ENCODE measurements at regions not wholly inside any gene's neighbourhood (a gene's known extent, or its start where the extent isn't known, plus 50 kb on each side); places are given as distances from the start of the nearest gene placed in this dataset.

DNA sequence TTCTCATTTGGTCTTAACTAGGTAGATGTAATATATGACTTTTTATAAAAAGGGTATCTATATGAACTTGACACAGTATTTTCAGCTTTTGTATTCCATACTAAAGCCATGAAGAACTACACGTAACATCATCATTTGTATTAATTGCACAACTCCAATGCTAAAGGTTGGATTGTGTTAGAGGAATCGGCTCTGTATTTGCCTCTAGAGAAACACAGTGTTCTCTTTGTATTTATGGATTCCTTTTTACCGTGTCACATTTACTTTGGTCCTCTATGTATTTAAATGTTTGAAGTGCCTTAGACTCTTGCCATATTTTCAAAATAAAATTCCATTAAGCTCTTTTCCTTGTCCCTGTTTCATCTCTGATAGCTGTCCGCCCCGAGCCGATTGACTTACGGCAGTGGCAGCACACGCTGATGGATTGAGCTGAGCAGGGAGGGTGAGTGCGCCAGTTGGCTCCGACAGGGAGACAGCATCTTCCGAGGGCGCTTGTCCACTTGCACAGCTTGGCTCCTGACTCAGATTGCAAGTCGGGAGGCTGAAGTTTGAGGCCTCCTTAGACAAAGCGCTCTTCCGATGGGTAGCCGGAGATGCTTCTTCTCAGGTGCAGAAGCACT lies 95.6 kb upstream of the DMRT1 start:
- Mint-ChIP-seq H3K9me3 (no peaks in the 10 kb centered on the region), H3K27me3 (ENCODE audit: insufficient read depth, low read depth, poor library complexity) (peaks cover 12% of the 10 kb centered on the region), H3K4me1 (peaks cover 14% of the 10 kb centered on the region), H3K36me3 (ENCODE audit: low read depth) (peaks cover 33% of the 10 kb centered on the region), H3K27ac (no peak overlapping the region), H3K4me3 (no peak overlapping the region)
- Histone ChIP-seq H4K20me1 (replicated peaks; ENCODE audit: insufficient read depth) (no peaks in the 10 kb centered on the region), H3K27ac (ENCODE audit: low read depth) (no peak overlapping the region), H2AFZ (no peak overlapping the region), H3F3A (replicated peaks; ENCODE audit: low read depth) (no peaks in the 10 kb centered on the region), H3K9me2 (ENCODE audit: insufficient read depth) (no peaks in the 10 kb centered on the region), H3K4me2 (no peak overlapping the region), H3K27me3 (ENCODE audit: insufficient read depth) (no peaks in the 10 kb centered on the region), H3K36me3 (ENCODE audit: insufficient read depth) (0 out of 2 replicates have a peak, but pooled peaks cover 9% of the 10 kb centered on the region), H3K4me3 (no peak overlapping the region), H3K79me2 (replicated peaks; ENCODE audit: insufficient read depth) (no peaks in the 10 kb centered on the region), H3K4me1 (ENCODE audit: insufficient read depth) (peaks cover 3% of the 10 kb centered on the region; the same call in 1 of the 2 replicates)
- no peak for DNase-seq (ENCODE audit: low spot score)
- no peak for ATAC-seq
- TF ChIP-seq, protein P1, sequence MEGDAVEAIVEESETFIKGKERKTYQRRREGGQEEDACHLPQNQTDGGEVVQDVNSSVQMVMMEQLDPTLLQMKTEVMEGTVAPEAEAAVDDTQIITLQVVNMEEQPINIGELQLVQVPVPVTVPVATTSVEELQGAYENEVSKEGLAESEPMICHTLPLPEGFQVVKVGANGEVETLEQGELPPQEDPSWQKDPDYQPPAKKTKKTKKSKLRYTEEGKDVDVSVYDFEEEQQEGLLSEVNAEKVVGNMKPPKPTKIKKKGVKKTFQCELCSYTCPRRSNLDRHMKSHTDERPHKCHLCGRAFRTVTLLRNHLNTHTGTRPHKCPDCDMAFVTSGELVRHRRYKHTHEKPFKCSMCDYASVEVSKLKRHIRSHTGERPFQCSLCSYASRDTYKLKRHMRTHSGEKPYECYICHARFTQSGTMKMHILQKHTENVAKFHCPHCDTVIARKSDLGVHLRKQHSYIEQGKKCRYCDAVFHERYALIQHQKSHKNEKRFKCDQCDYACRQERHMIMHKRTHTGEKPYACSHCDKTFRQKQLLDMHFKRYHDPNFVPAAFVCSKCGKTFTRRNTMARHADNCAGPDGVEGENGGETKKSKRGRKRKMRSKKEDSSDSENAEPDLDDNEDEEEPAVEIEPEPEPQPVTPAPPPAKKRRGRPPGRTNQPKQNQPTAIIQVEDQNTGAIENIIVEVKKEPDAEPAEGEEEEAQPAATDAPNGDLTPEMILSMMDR (conservative IDR thresholded peaks at IDR 0.05; ENCODE audit: low read depth in 2 of 2), result no peak
- TF ChIP-seq, protein P2, sequence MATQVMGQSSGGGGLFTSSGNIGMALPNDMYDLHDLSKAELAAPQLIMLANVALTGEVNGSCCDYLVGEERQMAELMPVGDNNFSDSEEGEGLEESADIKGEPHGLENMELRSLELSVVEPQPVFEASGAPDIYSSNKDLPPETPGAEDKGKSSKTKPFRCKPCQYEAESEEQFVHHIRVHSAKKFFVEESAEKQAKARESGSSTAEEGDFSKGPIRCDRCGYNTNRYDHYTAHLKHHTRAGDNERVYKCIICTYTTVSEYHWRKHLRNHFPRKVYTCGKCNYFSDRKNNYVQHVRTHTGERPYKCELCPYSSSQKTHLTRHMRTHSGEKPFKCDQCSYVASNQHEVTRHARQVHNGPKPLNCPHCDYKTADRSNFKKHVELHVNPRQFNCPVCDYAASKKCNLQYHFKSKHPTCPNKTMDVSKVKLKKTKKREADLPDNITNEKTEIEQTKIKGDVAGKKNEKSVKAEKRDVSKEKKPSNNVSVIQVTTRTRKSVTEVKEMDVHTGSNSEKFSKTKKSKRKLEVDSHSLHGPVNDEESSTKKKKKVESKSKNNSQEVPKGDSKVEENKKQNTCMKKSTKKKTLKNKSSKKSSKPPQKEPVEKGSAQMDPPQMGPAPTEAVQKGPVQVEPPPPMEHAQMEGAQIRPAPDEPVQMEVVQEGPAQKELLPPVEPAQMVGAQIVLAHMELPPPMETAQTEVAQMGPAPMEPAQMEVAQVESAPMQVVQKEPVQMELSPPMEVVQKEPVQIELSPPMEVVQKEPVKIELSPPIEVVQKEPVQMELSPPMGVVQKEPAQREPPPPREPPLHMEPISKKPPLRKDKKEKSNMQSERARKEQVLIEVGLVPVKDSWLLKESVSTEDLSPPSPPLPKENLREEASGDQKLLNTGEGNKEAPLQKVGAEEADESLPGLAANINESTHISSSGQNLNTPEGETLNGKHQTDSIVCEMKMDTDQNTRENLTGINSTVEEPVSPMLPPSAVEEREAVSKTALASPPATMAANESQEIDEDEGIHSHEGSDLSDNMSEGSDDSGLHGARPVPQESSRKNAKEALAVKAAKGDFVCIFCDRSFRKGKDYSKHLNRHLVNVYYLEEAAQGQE (IDR thresholded peaks at IDR 0.05; ENCODE audit: unreplicated experiment), result no peak
- no peak for TF ChIP-seq JUNB (IDR thresholded peaks at IDR 0.05; ENCODE audit: unreplicated experiment)
- TF ChIP-seq, protein P3, sequence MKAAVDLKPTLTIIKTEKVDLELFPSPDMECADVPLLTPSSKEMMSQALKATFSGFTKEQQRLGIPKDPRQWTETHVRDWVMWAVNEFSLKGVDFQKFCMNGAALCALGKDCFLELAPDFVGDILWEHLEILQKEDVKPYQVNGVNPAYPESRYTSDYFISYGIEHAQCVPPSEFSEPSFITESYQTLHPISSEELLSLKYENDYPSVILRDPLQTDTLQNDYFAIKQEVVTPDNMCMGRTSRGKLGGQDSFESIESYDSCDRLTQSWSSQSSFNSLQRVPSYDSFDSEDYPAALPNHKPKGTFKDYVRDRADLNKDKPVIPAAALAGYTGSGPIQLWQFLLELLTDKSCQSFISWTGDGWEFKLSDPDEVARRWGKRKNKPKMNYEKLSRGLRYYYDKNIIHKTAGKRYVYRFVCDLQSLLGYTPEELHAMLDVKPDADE (IDR thresholded peaks at IDR 0.05), result no peak
- no peak for TF ChIP-seq POLR2AphosphoS5 (IDR thresholded peaks at IDR 0.05; ENCODE audit: low read depth)
- TF ChIP-seq ZNF331 (CRISPR knock-in tag; IDR thresholded peaks at IDR 0.05; ENCODE audit: low read depth), result no peak
- TF ChIP-seq, protein P4, sequence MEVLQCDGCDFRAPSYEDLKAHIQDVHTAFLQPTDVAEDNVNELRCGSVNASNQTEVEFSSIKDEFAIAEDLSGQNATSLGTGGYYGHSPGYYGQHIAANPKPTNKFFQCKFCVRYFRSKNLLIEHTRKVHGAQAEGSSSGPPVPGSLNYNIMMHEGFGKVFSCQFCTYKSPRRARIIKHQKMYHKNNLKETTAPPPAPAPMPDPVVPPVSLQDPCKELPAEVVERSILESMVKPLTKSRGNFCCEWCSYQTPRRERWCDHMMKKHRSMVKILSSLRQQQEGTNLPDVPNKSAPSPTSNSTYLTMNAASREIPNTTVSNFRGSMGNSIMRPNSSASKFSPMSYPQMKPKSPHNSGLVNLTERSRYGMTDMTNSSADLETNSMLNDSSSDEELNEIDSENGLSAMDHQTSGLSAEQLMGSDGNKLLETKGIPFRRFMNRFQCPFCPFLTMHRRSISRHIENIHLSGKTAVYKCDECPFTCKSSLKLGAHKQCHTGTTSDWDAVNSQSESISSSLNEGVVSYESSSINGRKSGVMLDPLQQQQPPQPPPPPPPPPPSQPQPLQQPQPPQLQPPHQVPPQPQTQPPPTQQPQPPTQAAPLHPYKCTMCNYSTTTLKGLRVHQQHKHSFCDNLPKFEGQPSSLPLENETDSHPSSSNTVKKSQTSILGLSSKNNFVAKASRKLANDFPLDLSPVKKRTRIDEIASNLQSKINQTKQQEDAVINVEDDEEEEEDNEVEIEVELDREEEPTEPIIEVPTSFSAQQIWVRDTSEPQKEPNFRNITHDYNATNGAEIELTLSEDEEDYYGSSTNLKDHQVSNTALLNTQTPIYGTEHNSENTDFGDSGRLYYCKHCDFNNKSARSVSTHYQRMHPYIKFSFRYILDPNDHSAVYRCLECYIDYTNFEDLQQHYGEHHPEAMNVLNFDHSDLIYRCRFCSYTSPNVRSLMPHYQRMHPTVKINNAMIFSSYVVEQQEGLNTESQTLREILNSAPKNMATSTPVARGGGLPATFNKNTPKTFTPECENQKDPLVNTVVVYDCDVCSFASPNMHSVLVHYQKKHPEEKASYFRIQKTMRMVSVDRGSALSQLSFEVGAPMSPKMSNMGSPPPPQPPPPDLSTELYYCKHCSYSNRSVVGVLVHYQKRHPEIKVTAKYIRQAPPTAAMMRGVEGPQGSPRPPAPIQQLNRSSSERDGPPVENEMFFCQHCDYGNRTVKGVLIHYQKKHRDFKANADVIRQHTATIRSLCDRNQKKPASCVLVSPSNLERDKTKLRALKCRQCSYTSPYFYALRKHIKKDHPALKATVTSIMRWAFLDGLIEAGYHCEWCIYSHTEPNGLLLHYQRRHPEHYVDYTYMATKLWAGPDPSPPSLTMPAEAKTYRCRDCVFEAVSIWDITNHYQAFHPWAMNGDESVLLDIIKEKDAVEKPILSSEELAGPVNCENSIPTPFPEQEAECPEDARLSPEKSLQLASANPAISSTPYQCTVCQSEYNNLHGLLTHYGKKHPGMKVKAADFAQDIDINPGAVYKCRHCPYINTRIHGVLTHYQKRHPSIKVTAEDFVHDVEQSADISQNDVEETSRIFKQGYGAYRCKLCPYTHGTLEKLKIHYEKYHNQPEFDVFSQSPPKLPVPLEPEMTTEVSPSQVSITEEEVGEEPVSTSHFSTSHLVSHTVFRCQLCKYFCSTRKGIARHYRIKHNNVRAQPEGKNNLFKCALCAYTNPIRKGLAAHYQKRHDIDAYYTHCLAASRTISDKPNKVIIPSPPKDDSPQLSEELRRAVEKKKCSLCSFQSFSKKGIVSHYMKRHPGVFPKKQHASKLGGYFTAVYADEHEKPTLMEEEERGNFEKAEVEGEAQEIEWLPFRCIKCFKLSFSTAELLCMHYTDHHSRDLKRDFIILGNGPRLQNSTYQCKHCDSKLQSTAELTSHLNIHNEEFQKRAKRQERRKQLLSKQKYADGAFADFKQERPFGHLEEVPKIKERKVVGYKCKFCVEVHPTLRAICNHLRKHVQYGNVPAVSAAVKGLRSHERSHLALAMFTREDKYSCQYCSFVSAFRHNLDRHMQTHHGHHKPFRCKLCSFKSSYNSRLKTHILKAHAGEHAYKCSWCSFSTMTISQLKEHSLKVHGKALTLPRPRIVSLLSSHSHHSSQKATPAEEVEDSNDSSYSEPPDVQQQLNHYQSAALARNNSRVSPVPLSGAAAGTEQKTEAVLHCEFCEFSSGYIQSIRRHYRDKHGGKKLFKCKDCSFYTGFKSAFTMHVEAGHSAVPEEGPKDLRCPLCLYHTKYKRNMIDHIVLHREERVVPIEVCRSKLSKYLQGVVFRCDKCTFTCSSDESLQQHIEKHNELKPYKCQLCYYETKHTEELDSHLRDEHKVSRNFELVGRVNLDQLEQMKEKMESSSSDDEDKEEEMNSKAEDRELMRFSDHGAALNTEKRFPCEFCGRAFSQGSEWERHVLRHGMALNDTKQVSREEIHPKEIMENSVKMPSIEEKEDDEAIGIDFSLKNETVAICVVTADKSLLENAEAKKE (CRISPR knock-in tag; IDR thresholded peaks at IDR 0.05), result no peak
- TF ChIP-seq STAT1 (IDR thresholded peaks at IDR 0.05; ENCODE audit: unreplicated experiment), result no peak
- TF ChIP-seq NANOG (IDR thresholded peaks at IDR 0.05; ENCODE audit: borderline replicate concordance), result no peak
- no peak for TF ChIP-seq EZH2 (IDR thresholded peaks at IDR 0.05; ENCODE audit: low read depth, unreplicated experiment)
- TF ChIP-seq CREB1 (CRISPR knock-in tag; IDR thresholded peaks at IDR 0.05; ENCODE audit: low read depth), result no peak
- no peak for TF ChIP-seq EZH2phosphoT487 (IDR thresholded peaks at IDR 0.05; ENCODE audit: unreplicated experiment)
- no peak for TF ChIP-seq ZNF114 (CRISPR knock-in tag; IDR thresholded peaks at IDR 0.05)

All from GM23338 (cell line).